ENCODE measurements at regions not wholly inside any gene's neighbourhood (a gene's known extent, or its start where the extent isn't known, plus 50 kb on each side); places are given as distances from the start of the nearest gene placed in this dataset.

DNA sequence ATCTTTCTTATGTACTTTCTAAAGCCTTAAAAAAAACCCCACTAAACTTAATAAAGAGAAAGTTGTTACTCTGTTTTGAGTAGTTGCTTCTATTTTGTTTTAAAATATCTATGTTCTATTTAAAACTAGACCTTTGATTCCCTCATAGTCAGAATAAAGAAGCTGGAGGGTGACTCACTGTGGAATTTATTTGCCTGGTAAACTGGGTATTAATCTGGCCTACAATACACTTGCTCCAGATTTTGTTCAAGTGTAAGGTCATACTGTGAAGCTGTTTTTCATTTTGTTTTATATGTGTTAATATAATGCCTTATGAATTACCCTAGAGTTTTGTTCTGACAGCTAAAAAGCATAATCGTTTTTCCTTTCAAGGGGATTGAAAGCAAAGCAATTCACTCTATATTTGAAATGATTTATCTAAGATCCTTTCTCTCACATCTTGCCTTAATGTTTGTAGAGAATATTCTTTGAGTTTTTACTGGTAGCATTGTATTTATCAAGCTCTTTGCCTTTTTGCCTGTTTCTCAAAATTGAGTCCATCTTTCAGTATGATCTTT lies 277.4 kb upstream of the PITX2 start:
- DNase-seq, result no peak

DNA sequence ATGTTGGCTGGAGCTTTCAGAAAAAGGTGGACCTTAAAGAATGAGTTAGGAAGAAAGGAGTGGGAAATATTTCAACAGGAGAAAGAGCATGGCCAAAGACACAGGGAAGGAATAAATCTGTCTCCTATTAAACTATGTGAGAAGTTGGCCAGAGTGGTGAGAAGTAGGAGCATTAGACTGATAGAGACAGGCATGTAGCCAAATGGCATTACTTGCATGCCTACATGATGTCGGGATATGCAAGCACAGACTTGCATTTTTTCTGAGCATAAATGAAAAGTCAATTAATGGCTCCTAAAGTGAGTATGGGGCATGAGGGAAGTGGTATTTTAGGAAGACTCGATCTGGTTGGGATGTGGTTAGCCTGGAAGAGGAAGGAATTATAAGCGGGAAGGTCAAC lies 279.6 kb upstream of the PITX2 start:
- DNase-seq, result no peak

DNA sequence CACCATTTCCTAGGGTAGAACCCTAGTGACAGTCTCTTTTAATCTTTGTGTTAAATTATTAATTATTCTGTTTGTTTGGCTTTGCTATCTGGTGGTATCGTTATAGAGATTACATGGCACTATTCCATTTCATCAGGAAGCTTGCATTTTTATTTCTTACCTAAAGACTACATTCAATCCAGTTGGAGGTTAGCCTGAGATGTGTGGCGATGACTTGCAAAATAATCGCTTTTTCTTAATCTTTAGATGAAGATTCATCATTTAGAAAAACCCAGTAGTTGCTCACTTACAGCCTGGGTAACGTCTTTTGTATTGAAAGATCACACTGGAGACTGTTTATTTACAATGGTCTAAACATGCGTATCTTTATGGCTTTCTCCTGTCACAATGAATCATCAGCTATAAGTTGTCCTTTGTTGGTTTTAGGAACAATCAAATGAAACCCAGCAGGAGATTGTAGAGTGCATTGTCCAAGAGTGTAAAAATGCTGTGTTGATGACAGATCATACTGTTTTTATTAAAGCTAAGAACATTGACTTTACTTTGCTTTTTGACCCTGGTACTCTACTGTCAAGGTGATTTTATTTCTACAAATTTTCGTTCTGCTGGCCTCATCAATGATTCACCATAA lies 281.7 kb upstream of the PITX2 start:
- DNase-seq, result no peak

DNA sequence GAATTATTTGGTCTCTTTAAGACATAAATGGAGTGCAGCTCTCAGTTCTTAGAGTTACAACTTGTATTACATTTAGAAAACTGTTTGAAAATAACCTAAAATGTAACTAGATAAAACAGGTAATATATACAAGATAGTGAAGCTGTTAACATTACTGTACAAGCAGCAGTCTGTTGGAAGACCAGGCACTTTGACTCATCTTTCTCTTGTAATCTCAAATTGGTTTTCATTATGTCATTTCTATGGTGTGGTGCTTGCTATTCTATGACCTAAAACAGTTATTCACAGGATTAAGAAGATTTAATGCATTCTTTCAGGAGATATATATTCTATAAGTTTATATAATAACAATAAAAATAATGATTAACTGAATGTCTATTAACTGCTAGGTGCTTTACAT lies 282.5 kb upstream of the PITX2 start:
- DNase-seq, result no peak

DNA sequence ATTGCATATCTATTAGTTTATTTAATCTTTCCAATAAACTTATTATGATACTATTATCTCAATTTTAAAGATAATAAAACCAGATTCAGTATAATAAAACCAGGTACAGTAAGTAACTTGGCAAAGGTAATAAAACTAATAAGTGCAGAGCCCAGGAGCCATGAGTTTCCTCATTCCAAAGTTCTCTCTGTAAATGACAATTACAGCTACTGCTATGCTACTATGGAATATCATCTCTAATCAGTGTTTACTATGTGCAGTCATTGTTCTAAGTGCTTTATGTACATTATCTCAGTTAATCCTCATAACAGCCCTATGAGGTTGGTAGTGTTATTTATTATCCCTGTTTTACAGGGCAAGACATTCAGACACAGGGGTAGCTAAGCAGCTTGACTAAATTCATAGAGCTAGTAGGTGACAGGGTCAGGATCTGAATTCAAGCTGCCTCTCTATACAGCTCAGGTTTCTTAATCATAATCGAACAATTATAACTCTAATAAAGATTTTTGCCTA lies 285.0 kb upstream of the PITX2 start:
- no peak for DNase-seq

DNA sequence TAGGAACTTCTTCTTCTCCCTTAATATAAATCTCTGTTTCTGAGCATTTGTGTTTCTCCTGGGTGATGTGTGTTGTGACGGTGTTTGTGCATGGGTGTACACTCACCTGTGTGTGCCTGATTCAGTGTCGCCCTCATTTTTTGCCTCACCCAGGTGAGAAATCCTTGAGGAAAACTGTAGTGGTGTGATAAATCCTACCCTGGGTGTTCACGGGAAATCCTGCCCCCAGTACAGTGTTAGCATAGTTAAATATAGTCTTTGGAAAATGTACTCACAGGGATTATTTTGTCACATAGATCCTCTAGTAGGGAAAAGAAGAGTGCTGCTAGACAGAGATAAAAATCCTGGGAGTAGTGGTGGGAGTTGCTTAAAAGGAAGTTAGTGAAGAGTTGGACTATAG lies 291.9 kb upstream of the PITX2 start:
- no peak for DNase-seq

DNA sequence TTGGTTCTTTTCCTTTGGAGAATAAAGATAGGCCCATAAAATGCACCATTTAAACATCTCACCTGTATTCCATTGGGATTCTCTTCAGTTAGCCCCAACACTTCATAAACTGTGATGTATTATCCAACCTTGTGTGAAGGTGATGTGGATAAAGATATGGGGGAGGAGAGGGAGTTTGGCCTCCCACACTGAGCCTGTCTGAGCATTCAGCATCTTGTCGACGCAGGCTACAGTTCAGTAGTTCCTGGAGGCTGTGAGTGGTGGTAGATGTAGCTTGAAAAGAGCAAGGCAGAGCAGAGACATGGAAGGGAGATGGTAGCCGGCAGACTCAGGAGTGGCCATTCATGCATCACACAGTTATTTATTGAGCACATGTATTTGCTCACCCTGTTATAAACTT lies 292.4 kb upstream of the PITX2 start:
- no peak for DNase-seq

DNA sequence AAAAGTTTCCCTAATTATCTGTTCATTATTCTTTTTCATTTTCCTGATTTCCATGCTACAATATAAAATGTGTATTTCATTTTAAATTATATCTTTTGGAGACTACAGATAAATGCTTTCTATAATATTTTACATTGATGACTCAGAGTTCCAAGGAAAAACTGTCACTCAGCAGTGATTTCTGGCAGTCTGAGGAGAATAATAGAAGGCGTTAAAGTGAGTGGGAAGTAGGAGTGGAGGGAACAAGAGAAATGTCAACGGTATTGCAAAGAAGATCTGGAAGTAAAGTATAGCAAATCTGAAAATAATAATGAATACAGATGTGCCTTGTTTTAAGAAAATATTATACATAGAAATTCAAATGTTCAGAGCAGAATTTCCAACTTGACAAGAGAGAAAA lies 293.6 kb upstream of the PITX2 start:
- no peak for DNase-seq

DNA sequence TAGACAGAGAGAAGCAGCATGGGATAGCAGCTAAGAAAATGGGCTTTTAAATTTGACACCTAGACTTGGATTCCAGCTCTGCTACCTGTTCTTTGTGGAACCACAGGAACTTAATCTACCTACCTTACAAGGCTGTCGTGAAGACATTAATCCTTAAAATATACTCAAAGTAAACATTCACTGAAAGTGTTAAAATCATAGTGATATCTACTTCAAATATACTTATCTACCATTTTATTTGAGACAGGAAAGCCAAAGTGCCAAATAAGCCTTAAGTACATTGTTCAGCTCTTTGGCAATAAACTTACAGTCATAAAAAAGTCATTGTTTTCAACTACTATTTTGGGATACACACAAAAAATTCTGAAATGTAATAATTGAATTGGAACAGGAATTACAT lies 295.0 kb upstream of the PITX2 start:
- DNase-seq, result no peak

DNA sequence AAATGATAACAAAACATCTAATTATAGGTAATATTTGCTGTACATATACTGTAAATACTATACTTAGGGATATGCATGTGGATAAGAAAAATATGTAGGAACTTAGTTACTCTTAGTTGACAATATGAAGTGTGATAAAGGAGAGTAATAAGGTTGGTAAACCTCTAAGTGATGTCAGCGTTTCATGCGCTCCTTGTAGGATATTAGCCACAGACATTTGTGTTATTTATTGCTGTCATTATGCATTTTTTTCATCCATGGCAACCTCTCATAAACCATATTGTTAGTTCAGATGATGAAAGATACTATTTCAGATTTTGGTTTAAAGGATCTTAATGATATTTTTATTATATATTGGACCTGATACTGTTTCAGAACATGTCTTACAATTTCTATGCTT lies 298.1 kb upstream of the PITX2 start:
- no peak for DNase-seq

DNA sequence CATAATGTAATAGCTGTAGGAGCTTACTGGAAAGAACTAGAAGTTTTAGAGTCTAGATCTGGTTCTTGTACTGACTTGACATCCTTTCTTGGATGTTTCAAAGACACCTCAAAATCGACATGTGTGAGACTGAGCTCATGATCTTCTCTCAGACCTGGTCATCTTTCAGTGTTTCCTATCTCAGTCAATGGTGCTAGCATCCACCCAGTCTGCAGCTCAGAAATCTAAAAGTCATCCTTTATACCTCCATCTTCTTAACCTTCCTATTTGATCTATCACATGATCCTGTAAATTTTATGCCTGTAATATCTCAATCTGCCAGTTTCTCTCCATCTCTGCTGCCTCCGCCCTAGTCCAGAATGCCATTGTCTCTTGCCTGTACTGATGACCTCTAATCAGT lies 301.9 kb upstream of the PITX2 start:
- no peak for DNase-seq

DNA sequence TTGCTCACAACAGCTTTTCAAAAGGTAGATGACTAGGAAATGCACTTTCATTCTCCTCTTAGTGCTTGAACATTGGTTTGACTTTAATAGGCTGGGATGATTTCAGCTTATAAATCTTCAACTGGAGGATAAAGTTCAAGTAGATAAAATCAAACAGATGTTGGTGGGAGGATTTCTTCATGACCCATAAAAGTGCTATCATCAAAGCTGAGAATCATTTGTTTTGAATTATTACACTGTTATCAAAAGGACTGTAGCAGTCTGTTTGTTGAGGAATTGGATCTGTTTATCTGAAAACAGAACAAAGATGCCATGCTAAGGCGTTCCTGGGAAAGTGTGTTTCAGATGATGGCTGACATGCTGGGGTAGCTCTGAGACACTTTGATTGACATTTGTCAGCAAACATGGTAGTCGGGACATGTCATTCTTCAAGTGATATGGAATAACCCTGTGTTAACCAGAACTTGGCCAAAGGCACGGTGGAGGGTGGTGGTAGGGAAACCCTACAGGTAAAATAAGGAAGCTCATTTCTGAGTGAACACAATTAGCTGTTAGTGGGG lies 304.0 kb upstream of the PITX2 start:
- DNase-seq, result no peak

DNA sequence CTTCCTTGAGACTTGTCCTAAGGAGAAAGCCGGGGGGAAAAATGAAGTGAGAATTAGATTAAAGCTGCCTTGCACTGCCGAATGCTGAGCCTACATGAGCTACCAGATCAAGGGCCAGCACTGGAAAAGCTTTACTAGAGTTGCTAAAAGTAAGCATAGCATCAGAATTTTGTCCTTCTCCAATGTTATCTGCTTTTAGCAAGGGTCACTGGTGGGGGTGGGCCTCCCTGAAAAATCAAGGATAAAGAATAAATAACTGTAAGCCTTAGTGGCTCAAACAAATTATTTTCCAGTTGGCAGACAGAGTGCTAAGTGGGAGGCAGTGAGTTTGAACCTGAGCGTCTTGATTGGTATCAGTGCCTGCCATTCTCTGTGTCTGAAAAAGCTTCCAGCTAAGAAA lies 310.5 kb upstream of the PITX2 start:
- no peak for DNase-seq

DNA sequence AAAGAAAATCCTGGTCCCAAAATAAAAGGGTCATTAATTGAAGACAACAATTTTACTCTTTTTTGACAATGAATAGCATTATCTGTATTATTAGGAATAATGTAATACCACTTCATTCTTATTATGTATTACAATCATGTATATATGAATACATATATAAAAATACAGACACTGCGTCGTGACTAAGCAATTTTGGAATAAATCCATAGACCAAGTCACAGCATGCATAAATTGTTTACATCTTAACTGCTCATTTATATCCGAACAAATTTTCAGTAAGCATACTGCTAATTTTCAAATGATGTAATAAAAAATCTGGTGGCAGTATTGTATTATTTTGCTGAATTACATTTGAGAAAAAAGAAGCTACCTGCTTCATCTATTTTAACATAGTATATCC lies 321.6 kb upstream of the PITX2 start:
- no peak for DNase-seq

DNA sequence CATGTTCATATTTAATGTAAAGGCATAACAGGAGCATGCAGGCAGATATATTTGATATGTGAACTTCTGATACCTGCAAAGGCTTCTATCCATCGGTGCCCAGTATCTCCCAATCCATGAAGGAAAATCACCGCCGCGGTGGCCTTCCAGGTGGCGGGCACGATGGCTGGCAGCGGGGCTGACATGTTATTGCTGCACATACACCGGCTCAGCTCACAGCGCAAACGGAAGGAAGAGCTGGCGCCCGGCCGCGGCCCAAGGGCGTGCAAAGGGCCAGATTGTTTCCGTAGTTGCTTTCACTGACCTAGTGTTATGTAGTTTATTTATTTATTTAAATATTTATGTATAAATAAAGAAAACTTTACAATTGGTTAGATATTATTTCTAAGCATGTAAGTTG lies 322.7 kb upstream of the PITX2 start:
- no peak for DNase-seq

DNA sequence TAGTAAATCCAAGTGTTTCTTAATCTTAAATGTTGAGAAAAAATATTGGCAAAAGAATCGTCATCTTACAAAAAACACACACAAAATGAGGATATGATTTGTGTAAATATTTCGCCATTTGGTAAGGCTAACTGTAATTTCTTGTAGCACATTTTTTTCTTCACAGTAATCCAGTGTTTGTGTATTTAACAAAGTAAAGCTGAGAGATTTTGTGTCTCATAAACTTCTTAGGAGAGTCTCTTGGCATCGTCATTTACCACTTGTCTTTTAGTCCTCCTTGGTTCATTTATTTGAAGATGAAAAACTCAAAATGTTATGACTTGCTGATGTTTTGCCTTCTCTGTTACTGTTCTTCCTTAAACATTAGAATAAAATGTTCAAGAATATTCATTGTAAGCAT lies 326.7 kb upstream of the PITX2 start:
- DNase-seq, result no peak

DNA sequence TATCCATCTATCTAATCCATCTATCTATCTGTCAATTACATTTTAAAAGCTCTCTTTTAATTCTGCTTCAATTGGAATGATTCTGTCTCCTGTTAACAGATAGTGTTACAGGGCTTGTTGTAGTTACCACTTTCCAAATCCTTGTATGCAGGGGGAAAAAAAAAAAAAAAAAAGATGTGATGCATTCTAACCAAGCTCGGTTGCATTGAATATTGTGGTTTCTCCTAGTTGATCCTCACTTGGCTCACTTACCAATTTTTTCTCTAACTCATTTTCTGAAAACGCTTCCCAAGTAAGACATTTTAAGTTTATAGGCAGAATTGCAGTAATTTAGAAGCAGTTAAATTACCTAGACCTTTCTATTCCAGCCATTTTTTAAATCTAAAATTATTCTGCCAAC lies 327.9 kb upstream of the PITX2 start:
- no peak for DNase-seq

DNA sequence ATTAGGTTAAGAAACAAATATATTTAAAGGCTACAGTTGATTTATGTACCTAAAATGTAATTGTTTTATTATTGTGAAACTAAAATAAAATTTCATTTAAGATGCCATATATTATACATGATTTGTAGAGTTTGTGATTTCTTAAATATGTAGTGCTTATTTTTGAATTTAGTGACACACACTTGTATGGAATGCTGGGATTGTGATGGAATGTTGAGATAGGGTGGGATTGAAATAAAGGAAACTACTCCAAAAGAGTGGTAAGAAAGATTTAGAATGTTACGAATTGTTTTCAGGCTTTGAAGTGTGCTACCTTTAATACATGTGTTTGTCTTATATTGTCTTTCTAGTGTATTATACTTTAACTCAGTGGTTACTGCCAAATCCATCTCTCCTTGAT lies 330.3 kb upstream of the PITX2 start:
- no peak for DNase-seq

DNA sequence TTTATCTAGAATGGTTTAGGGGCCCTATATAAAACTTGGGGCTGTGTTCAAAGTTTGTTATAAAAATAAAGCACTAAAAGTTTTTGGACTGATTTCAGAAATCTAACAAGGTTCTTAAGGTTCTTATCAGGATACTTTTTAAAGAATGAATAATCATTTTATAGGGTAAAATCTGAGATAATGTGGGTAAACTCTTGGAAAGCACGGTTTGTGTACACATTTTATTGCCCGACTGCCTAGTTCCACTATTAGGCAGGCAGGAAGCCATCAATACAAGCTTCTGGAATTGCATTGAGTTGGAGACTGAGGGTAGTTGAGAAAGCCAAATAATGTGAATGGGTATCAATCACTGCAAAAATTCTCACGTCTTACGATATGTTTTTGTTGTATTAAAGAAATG lies 331.0 kb upstream of the PITX2 start:
- no peak for DNase-seq

DNA sequence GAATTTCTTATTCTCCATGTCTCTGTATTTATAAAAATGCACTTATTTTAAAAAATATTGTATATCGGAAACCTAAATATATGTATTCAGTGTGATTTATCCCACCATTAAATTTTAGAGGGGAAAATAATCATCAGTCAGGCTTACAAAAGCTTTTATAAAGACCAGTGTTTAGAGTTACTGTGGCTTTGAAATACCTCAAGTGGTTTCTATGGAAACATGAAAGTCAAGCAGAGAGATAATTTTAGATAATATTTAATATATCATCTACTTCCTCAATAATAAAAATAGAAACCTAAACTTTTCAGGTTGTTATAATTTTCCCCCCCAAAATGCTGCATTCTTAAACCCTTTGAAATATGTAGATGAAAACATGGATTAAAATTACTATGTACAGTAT lies 332.9 kb upstream of the PITX2 start:
- no peak for DNase-seq

DNA sequence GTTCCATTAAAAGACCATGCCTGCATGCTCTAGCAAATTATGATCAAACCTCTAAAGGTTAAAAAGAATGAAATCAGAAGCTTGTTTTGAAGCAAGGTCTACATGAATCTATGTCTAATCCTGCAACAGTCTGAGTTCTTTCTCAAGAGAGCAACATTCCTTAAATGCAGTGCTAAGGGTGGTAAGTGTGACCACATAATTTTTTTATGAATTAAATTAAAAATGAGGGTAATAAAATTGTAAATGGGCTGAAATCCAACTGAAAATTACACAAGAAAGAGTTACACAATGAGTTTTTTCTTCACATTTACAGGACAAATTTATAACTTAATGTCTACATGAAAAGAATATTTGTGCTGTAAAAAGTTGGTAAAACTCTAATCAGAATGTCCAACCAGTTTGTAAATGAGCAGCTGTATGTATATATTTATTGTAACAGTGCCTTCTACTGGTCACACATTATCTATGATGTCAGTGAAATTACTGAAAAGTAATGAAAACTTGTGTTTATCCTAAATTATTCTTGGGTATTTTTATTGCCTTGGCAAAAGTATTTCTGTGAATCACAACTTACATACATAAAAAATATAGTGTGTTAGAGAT lies 336.3 kb upstream of the PITX2 start:
- DNase-seq, result no peak

DNA sequence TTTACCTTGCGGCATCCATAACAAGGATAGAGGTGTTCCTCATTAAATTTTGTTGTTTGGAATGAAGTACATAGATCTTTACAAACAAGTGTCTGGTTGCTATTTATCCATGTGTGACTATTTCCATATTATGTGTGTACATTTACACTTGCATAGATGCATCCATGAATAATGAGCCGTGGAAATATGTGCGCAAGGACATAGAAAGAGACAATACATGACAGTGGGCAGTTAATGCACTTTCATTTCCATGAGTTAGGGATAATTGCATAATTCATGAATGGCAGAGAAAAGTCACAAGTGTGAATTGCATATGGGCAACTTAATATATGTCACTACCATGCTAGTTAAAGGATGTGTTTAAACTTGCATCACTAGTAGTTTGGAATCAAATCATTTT lies 338.2 kb upstream of the PITX2 start:
- no peak for DNase-seq

DNA sequence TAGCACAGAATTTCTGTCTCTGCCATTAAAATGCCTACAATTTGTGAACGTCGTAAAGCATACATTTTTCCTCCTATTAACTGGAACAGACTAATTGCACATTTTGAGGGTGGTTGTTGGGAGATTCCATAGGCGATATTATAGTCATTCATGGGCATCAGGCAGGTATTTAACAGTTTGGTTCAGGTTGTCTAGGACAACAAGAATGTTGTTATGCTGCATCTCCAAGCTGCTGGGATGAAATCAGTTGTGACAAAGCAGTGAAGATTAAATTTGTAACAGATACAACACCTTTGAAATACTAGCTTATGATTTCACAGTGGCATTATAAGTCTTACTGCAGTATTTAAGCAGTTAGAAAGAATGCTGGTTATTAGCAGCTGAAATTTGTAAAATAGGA lies 339.7 kb upstream of the PITX2 start:
- DNase-seq, result no peak

DNA sequence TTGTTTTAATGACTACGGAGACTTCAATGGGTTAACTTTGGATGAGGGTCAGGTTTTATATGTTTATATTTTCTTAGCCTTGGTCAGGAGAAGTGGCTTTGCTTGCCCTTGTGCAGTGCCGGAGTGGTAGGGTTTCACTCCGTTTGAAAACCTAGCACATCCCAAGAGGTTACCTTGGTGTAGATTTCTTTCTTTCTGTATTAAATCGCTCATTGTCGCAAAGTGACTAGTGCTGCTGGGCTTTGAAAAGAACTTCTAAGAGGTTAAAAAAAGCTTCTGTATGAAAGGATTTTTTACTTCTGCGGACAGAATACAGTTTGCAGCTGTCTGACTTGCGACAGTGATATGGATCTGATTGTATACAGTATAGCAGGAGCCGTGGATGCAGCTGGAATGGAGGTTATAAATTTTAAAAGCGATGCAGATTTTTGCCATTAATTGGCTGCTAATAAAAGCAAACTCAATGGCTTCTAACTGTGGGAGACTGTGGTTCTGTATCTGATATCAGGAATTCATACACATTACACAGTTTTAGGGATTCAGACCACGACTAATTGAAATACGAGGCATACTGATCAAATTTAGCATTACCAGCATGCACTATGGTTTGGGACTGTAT lies 340.9 kb upstream of the PITX2 start:
- no peak for DNase-seq

All from stimulated activated CD4-positive, alpha-beta T cell treated with anti-CD3 and anti-CD28 coated beads, Interleukin-2, amount 100 ng/mL, for 24 hours (primary cell).